HEK293 (cell line): ENCODE measurements at regions not wholly inside any gene's neighbourhood (a gene's known extent, or its start where the extent isn't known, plus 50 kb on each side); places are given as distances from the start of the nearest gene placed in this dataset.

Experiments used
- CTCF ChIA-PET: fragments of 350-600 bp; formaldehyde crosslinking; extraction: SDS; loops from one replicate; lab custom pipeline; 2021; ENCODE audit warnings: antibody characterized with exemption; lab: Yijun Ruan, JAX
- POLR2A ChIA-PET: fragments of 300-600 bp; formaldehyde crosslinking; extraction: SDS; loops from one replicate; lab custom pipeline; 2020; ENCODE audit warnings: antibody characterized with exemption, inconsistent platforms; lab: Yijun Ruan, JAX
- H3K27ac ChIP-seq: fragments of 200-500 bp; sonication (Bioruptor generic); 2 replicates; pipeline ENCODE4 v1.5.1; 2014; ENCODE audit warnings: low read depth, low read length, control low read depth, inconsistent platforms; ENCODE audit errors: extremely low read depth
- H3K36me3 ChIP-seq, 2 experiments: fragments of 200-500 bp in 1 of 2; sonication (Bioruptor generic) in 1 of 2; 1 replicate in 1 of 2; 2 replicates in 1 of 2; pipeline ENCODE4 v1.5.1; 2014 to 2017; ENCODE audit warnings: inconsistent platforms in 2 of 2, low read length in 2 of 2; ENCODE audit not compliant: control insufficient read depth in 2 of 2, insufficient read depth in 1 of 2
- H3K4me1 ChIP-seq: fragments of 200-500 bp; sonication (Bioruptor generic); 2 replicates; pipeline ENCODE4 v1.5.1; 2014; ENCODE audit warnings: mild to moderate bottlenecking, low read length, inconsistent platforms; ENCODE audit not compliant: control insufficient read depth, insufficient read depth
- H3K4me3 ChIP-seq: 2 replicates; pipeline ENCODE4 v1.5.1; 2011; ENCODE audit warnings: low read depth, mild to moderate bottlenecking, control low read depth, low read length, moderate library complexity
- H3K9me3 ChIP-seq: fragments of 200-500 bp; sonication (Bioruptor generic); 2 replicates; pipeline ENCODE4 v1.5.1; 2014; ENCODE audit warnings: low read depth, low read length, inconsistent platforms; ENCODE audit not compliant: control insufficient read depth, insufficient read depth
- HOXA7 ChIP-seq: sonication (generic); formaldehyde crosslinking; IDR thresholded peaks from 2 replicates; pipeline ENCODE4 v1.8.1; 2022; ENCODE audit warnings: missing genetic modification reagents, borderline replicate concordance
- SCRT1 ChIP-seq: fragments of 450-650 bp; formaldehyde crosslinking; IDR thresholded peaks from 2 replicates; pipeline ENCODE4 v1.5.1; 2016; ENCODE audit warnings: missing biosample characterization, missing genetic modification characterization, borderline replicate concordance
- YY2 ChIP-seq: fragments of 450-650 bp; formaldehyde crosslinking; IDR thresholded peaks from 2 replicates; pipeline ENCODE4 v1.5.1; 2016; ENCODE audit warnings: missing biosample characterization, missing genetic modification characterization
- ZNF16 ChIP-seq: fragments of 450-650 bp; formaldehyde crosslinking; IDR thresholded peaks from 2 replicates; pipeline ENCODE4 v1.5.1; 2016; ENCODE audit warnings: low read depth, missing biosample characterization, missing genetic modification characterization
- ZNF292 ChIP-seq: fragments of 450-650 bp; formaldehyde crosslinking; IDR thresholded peaks from 2 replicates; pipeline ENCODE4 v1.5.1; 2016; ENCODE audit warnings: low read depth, missing biosample characterization, missing genetic modification characterization, borderline replicate concordance
- ZNF302 ChIP-seq: fragments of 450-650 bp; formaldehyde crosslinking; IDR thresholded peaks from 2 replicates; pipeline ENCODE4 v1.5.1; 2016; ENCODE audit warnings: missing biosample characterization, missing genetic modification characterization, low read depth
- ZNF366 ChIP-seq: fragments of 450-650 bp; formaldehyde crosslinking; conservative IDR thresholded peaks from 2 replicates; pipeline ENCODE4 v1.5.1; 2016; ENCODE audit warnings: missing biosample characterization, missing genetic modification characterization
- ZNF391 ChIP-seq: fragments of 450-650 bp; formaldehyde crosslinking; IDR thresholded peaks from 2 replicates; pipeline ENCODE4 v1.5.1; 2016; ENCODE audit warnings: low read depth, missing biosample characterization, missing genetic modification characterization, borderline replicate concordance
- ZNF473 ChIP-seq: fragments of 450-650 bp; formaldehyde crosslinking; IDR thresholded peaks from 2 replicates; pipeline ENCODE4 v1.5.1; 2017; ENCODE audit warnings: missing biosample characterization, missing genetic modification characterization
- ZNF544 ChIP-seq: fragments of 450-650 bp; formaldehyde crosslinking; IDR thresholded peaks from 2 replicates; pipeline ENCODE4 v1.5.0; 2017; ENCODE audit warnings: missing biosample characterization, missing genetic modification characterization
- ZNF560 ChIP-seq: fragments of 450-650 bp; formaldehyde crosslinking; IDR thresholded peaks from 2 replicates; pipeline ENCODE4 v1.5.1; 2017; ENCODE audit warnings: missing biosample characterization, missing genetic modification characterization, borderline replicate concordance
- ZNF626 ChIP-seq: fragments of 450-650 bp; sonication (Bioruptor Pico); formaldehyde crosslinking; IDR thresholded peaks from 2 replicates; pipeline ENCODE4 v1.5.1; 2018; ENCODE audit warnings: missing biosample characterization, missing genetic modification characterization, inconsistent platforms
- TF ChIP-seq, protein P1 (sequence below): fragments of 450-650 bp; formaldehyde crosslinking; IDR thresholded peaks from 2 replicates; pipeline ENCODE4 v1.5.1; 2017; ENCODE audit warnings: missing biosample characterization, missing genetic modification characterization
- TF ChIP-seq, protein P2 (sequence below): fragments of 450-650 bp; formaldehyde crosslinking; IDR thresholded peaks from 2 replicates; pipeline ENCODE4 v1.5.1; 2016; ENCODE audit warnings: missing biosample characterization, missing genetic modification characterization
- TF ChIP-seq, protein P3 (sequence below): fragments of 450-650 bp; formaldehyde crosslinking; IDR thresholded peaks from 2 replicates; pipeline ENCODE4 v1.5.1; 2016; ENCODE audit warnings: missing biosample characterization, missing genetic modification characterization

DNA sequence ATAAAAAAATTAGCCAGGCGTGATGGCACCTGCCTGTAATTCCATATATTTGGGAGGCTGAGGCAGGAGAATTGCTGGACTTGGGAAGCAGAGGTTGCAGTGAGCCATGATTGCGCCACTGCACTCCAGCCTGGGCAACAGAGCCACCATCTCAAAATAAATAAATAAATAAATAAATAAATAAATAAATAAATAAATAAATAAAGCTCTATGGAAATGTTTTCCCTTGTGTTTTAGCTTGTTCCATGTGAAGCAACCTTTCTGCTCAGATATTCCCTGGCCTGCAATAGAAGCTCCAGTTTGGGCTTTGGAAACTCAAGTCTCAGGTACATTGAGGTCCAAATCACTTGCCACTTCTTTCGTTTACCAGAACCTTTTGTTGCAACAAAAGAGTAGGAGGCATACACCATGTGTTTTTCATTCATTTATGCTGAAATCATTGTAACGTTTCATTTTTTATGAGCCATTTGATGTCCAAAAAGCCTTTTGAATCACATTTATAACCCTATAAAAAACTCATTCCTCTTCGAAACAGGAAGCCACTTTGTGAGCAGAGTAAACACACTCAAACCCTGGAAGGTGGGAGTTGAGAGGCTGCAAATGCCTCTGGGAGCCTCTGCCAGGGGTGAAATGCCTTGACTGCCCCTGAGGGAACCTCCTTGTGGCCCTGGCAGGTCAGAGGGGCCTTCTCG, 376.6 kb upstream of the TBX3 start (continued):
- TF ChIP-seq, protein P1, sequence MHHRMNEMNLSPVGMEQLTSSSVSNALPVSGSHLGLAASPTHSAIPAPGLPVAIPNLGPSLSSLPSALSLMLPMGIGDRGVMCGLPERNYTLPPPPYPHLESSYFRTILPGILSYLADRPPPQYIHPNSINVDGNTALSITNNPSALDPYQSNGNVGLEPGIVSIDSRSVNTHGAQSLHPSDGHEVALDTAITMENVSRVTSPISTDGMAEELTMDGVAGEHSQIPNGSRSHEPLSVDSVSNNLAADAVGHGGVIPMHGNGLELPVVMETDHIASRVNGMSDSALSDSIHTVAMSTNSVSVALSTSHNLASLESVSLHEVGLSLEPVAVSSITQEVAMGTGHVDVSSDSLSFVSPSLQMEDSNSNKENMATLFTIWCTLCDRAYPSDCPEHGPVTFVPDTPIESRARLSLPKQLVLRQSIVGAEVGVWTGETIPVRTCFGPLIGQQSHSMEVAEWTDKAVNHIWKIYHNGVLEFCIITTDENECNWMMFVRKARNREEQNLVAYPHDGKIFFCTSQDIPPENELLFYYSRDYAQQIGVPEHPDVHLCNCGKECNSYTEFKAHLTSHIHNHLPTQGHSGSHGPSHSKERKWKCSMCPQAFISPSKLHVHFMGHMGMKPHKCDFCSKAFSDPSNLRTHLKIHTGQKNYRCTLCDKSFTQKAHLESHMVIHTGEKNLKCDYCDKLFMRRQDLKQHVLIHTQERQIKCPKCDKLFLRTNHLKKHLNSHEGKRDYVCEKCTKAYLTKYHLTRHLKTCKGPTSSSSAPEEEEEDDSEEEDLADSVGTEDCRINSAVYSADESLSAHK (tag by site-specific recombination): no peak
- TF ChIP-seq YY2 (tag by site-specific recombination): no peak
- TF ChIP-seq ZNF626: no peak

DNA sequence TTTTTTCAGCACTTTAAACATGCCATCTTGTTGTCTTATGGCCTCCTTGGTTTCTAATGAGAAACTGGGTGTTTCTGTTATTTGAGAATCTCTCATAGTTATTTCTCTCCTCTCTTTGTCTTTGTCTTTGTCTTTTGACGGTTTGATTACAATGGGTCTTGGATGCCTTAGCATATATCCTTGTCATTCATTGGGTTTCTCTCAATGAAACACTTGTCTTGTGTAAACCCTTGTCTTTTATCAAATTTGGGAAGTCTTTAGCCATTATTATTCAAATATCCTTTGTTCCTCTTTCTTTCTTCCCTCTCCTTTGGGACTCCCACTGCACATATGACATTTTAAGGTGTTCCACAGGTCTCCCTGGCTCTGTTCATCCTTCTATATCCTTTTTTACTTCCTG, 373.5 kb upstream of the TBX3 start:
- TF ChIP-seq HOXA7 (CRISPR knock-in tag) (no peak), ZNF292 (tag by site-specific recombination) (no peak)
- TF ChIP-seq, all 188 proteins: peak for 0
- ChIA-PET CTCF (no interaction called here), POLR2A (no interaction called here)
- Histone ChIP-seq H3K27ac (no peak overlapping the region), H3K9me3 (no peaks in the 10 kb centered on the region), H3K4me3 (no peak overlapping the region), H3K4me1 (no peaks in the 10 kb centered on the region), H3K36me3 (no peaks in the 10 kb centered on the region)

DNA sequence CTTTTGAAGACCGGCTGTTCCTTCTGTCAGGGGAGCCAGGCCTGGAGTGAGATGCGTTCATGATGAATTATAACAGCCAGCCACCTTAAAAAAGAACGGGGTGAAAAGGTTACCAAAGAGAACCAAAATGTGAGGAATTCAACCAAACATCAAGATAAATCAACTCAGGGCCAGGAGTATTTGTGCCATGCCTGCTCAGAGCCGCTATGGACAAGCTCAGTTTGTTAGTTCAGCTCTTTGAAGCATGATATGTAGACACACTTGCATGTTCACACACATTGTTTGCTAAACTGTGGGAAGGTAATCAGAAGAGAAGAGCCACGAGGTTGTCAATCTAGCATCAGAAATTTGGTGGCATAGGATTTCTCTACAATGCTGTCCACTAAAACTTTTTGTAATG, 367.4 kb upstream of the TBX3 start:
- ChIA-PET POLR2A (no interaction called here), CTCF (no interaction called here)
- TF ChIP-seq ZNF292 (tag by site-specific recombination) (no peak), YY2 (tag by site-specific recombination) (no peak), ZNF544 (tag by site-specific recombination) (no peak), ZNF302 (tag by site-specific recombination) (no peak), ZNF473 (no peak), ZNF366 (tag by site-specific recombination) (no peak), ZNF391 (no peak), ZNF16 (tag by site-specific recombination) (no peak), ZNF560 (tag by site-specific recombination) (no peak), SCRT1 (tag by site-specific recombination) (no peak)
- TF ChIP-seq, protein P2, sequence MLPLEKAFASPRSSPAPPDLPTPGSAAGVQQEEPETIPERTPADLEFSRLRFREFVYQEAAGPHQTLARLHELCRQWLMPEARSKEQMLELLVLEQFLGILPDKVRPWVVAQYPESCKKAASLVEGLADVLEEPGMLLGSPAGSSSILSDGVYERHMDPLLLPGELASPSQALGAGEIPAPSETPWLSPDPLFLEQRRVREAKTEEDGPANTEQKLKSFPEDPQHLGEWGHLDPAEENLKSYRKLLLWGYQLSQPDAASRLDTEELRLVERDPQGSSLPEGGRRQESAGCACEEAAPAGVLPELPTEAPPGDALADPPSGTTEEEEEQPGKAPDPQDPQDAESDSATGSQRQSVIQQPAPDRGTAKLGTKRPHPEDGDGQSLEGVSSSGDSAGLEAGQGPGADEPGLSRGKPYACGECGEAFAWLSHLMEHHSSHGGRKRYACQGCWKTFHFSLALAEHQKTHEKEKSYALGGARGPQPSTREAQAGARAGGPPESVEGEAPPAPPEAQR (tag by site-specific recombination): no peak
- TF ChIP-seq, protein P3, sequence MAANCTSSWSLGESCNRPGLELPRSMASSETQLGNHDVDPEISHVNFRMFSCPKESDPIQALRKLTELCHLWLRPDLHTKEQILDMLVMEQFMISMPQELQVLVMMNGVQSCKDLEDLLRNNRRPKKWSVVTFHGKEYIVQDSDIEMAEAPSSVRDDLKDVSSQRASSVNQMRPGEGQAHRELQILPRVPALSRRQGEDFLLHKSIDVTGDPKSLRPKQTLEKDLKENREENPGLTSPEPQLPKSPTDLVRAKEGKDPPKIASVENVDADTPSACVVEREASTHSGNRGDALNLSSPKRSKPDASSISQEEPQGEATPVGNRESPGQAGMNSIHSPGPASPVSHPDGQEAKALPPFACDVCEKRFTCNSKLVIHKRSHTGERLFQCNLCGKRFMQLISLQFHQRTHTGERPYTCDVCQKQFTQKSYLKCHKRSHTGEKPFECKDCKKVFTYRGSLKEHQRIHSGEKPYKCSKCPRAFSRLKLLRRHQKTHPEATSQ: no peak
- Histone ChIP-seq H3K27ac (no peak overlapping the region), H3K4me3 (no peak overlapping the region), H3K36me3 (no peaks in the 10 kb centered on the region), H3K4me1 (no peaks in the 10 kb centered on the region), H3K9me3 (no peaks in the 10 kb centered on the region)
